ENCODE measurements at regions not wholly inside any gene's neighbourhood (a gene's known extent, or its start where the extent isn't known, plus 50 kb on each side); places are given as distances from the start of the nearest gene placed in this dataset.
A peak's percentile ranks its signal among the peaks of the same experiment; 100 is the strongest.

GRCh38 chr2:239475161-239476028, 74.6 kb upstream of the HDAC4 start:
- no peak for DNase-seq (ENCODE audit: low read depth)
- in situ Hi-C loops (cut with HindIII; ENCODE audit: low pct_unique_long_range_greater_than_20kb, low sequenced_read_pairs) = no loop called here

- DNase-seq (ENCODE audit: low read depth) = no peak
Observed at GRCh38 chr2:239473211-239473805, 72.5 kb upstream of the HDAC4 start.

GRCh38 chr2:239472235-239472775, 71.5 kb upstream of the HDAC4 start:
- in situ Hi-C loops (cut with HindIII; ENCODE audit: low pct_unique_long_range_greater_than_20kb, low sequenced_read_pairs) = no loop called here
- DNase-seq (ENCODE audit: low read depth) = no peak

More at GRCh38 chr2:239473211-239473805, 72.5 kb upstream of the HDAC4 start:
- in situ Hi-C loops (cut with HindIII; ENCODE audit: low pct_unique_long_range_greater_than_20kb, low sequenced_read_pairs) = no loop called here

GRCh38 chr2:239471011-239471792, 70.4 kb upstream of the HDAC4 start:
- in situ Hi-C loops (cut with HindIII; ENCODE audit: low pct_unique_long_range_greater_than_20kb, low sequenced_read_pairs) = no loop called here
- DNase-seq (ENCODE audit: low read depth) = no peak

GRCh38 chr2:239470151-239470900, 69.5 kb upstream of the HDAC4 start:
- DNase-seq (ENCODE audit: low read depth) = no peak
- in situ Hi-C loops (cut with HindIII; ENCODE audit: low pct_unique_long_range_greater_than_20kb, low sequenced_read_pairs) = no loop called here

GRCh38 chr2:239469106-239469960, 68.5 kb upstream of the HDAC4 start:
- in situ Hi-C loops (cut with HindIII; ENCODE audit: low pct_unique_long_range_greater_than_20kb, low sequenced_read_pairs) = no loop called here
- DNase-seq (ENCODE audit: low read depth) = no peak

GRCh38 chr2:239468491-239469105, 67.8 kb upstream of the HDAC4 start:
- DNase-seq (ENCODE audit: low read depth) = no peak
- in situ Hi-C loops (cut with HindIII; ENCODE audit: low pct_unique_long_range_greater_than_20kb, low sequenced_read_pairs) = no loop called here

GRCh38 chr2:239467956-239468490, 67.2 kb upstream of the HDAC4 start:
- in situ Hi-C loops (cut with HindIII; ENCODE audit: low pct_unique_long_range_greater_than_20kb, low sequenced_read_pairs) = no loop called here
- no peak for DNase-seq (ENCODE audit: low read depth)

GRCh38 chr2:239467281-239467955, 66.6 kb upstream of the HDAC4 start:
- in situ Hi-C loops (cut with HindIII; ENCODE audit: low pct_unique_long_range_greater_than_20kb, low sequenced_read_pairs) = no loop called here
- DNase-seq (ENCODE audit: low read depth) = no peak

- in situ Hi-C loops (cut with HindIII; ENCODE audit: low pct_unique_long_range_greater_than_20kb, low sequenced_read_pairs) = no loop called here
- DNase-seq (ENCODE audit: low read depth) = no peak
Observed at GRCh38 chr2:239466755-239467271, 66.0 kb upstream of the HDAC4 start.

- in situ Hi-C loops (cut with HindIII; ENCODE audit: low pct_unique_long_range_greater_than_20kb, low sequenced_read_pairs) = no loop called here
Observed at GRCh38 chr2:239466061-239466754, 65.4 kb upstream of the HDAC4 start.

GRCh38 chr2:239465017-239466001, 64.5 kb upstream of the HDAC4 start:
- in situ Hi-C loops (cut with HindIII; ENCODE audit: low pct_unique_long_range_greater_than_20kb, low sequenced_read_pairs) = no loop called here
- peak; percentile 44 for DNase-seq (ENCODE audit: low read depth)

More at GRCh38 chr2:239466061-239466754, 65.4 kb upstream of the HDAC4 start:
- DNase-seq (ENCODE audit: low read depth) = no peak

- in situ Hi-C loops (cut with HindIII; ENCODE audit: low pct_unique_long_range_greater_than_20kb, low sequenced_read_pairs) = no loop called here
- no peak for DNase-seq (ENCODE audit: low read depth)
Observed at GRCh38 chr2:239464166-239465016, 63.6 kb upstream of the HDAC4 start.

Data from Caki2 (cell line).